HCT116 (cell line): ENCODE measurements at regions not wholly inside any gene's neighbourhood (a gene's known extent, or its start where the extent isn't known, plus 50 kb on each side); places are given as distances from the start of the nearest gene placed in this dataset.

Experiments used
- ATAC-seq: fragments of 200-7000 bp; cut with Tn5 transposase; 2 replicates; pipeline ENCODE4 v1.9.1; 2020; ENCODE audit warnings: mild to moderate bottlenecking, moderate library complexity
- BruUV-seq: library from RNA; stranded (reverse); fragments of 400-500 nt; replicated peaks from 2 replicates; lab custom pipeline; 2021; lab: Mats Ljungman, UMichigan
- CTCF ChIA-PET: fragments of 300-600 bp; sonication (Branson Sonifier 250); formaldehyde crosslinking; loops from one replicate; lab custom pipeline; 2021; ENCODE audit warnings: antibody characterized with exemption; lab: Charles Lee
- POLR2A ChIA-PET: fragments of 300-600, 350-600 bp; sonication (Branson Sonifier 250); formaldehyde crosslinking; loops from one replicate; lab custom pipeline; 2021; ENCODE audit warnings: antibody characterized with exemption; lab: Charles Lee
- RAD21 ChIA-PET, 2 experiments: fragments of 300-600 bp; sonication (Branson Sonifier 250); formaldehyde crosslinking; loops; one replicate each; lab custom pipeline; 2023; ENCODE audit warnings: low total read pairs in 2 of 2; ENCODE audit not compliant: uncharacterized antibody in 2 of 2, unreplicated experiment in 2 of 2, low non-redundant PET in 1 of 2; lab: Charles Lee
- DNase-seq: peaks from one replicate; pipeline ENCODE4 v3.0.0-alpha.2; 2010; ENCODE audit warnings: low read depth, low spot score
- H2AFZ ChIP-seq: fragments of 200-600 bp; shearing (Covaris generic), sonication (generic); 2 replicates; pipeline ENCODE4 v1.6.1; 2017; ENCODE audit warnings: low read depth, mixed run types, mixed read lengths, antibody characterized with exemption, low read length; ENCODE audit not compliant: poor library complexity, severe bottlenecking
- H3K27ac ChIP-seq: 2 replicates; pipeline ENCODE4 v1.5.1; 2012; ENCODE audit warnings: low read depth, low read length
- H3K27me3 ChIP-seq: fragments of 200-600 bp; sonication (generic); 2 replicates; pipeline ENCODE4 v1.6.1; 2016; ENCODE audit warnings: mixed run types, low read length, mixed read lengths; ENCODE audit not compliant: insufficient read depth
- H3K36me3 ChIP-seq, 2 experiments: fragments of 200-500 bp in 1 of 2; fragments of 200-600 bp in 1 of 2; sonication (Bioruptor generic) in 1 of 2; sonication (generic) in 1 of 2; 2 replicates each; pipeline versions ENCODE4 v1.5.1 to v1.6.1; 2014 to 2016; ENCODE audit warnings: low read length in 2 of 2, inconsistent platforms in 1 of 2, mixed read lengths in 1 of 2, mixed run types in 1 of 2; ENCODE audit not compliant: insufficient read depth in 2 of 2, control insufficient read depth in 1 of 2
- H3K4me1 ChIP-seq, 2 experiments: fragments of 200-600 bp in 1 of 2; sonication (generic) in 1 of 2; 2 replicates each; pipeline versions ENCODE4 v1.5.1 to v1.6.1; 2012 to 2017; ENCODE audit warnings: low read length in 2 of 2, inconsistent platforms in 1 of 2, mild to moderate bottlenecking in 1 of 2, mixed read lengths in 1 of 2, mixed run types in 1 of 2, moderate library complexity in 1 of 2; ENCODE audit not compliant: insufficient read depth in 2 of 2, control insufficient read depth in 1 of 2
- H3K4me2 ChIP-seq: fragments of 200-600 bp; sonication (generic); 2 replicates; pipeline ENCODE4 v1.6.1; 2017; ENCODE audit warnings: mixed run types, low read length, mixed read lengths
- H3K4me3 ChIP-seq, 2 experiments: fragments of 200-600 bp in 1 of 2; sonication (generic) in 1 of 2; replicated peaks in 1 of 2; 2 replicates each; pipeline ENCODE4 v1.5.1; 2011 to 2016; ENCODE audit warnings: low read length in 2 of 2, control low read depth in 1 of 2, low read depth in 1 of 2, mild to moderate bottlenecking in 1 of 2, mixed read lengths in 1 of 2, mixed run types in 1 of 2
- H3K79me2 ChIP-seq: fragments of 200-600 bp; sonication (generic); 2 replicates; pipeline ENCODE4 v1.6.1; 2017; ENCODE audit warnings: mild to moderate bottlenecking, mixed run types, low read length, moderate library complexity, mixed read lengths; ENCODE audit not compliant: insufficient read depth
- H3K9ac ChIP-seq: fragments of 200-600 bp; sonication (generic); 2 replicates; pipeline ENCODE4 v1.6.1; 2016; ENCODE audit warnings: low read length, mixed read lengths
- H3K9me2 ChIP-seq: fragments of 200-600 bp; sonication (generic), shearing (Covaris generic); 2 replicates; pipeline ENCODE4 v1.6.1; 2017; ENCODE audit warnings: mixed run types, mild to moderate bottlenecking, moderate library complexity; ENCODE audit not compliant: insufficient read depth
- H3K9me3 ChIP-seq, 2 experiments: fragments of 200-500 bp in 1 of 2; fragments of 200-600 bp in 1 of 2; sonication (Bioruptor generic) in 1 of 2; sonication (generic) in 1 of 2; 2 replicates each; pipeline ENCODE4 v1.6.1; 2014 to 2017; ENCODE audit warnings: low read length in 2 of 2, mixed read lengths in 2 of 2, inconsistent platforms in 1 of 2, low read depth in 1 of 2, mild to moderate bottlenecking in 1 of 2, mixed run types in 1 of 2, moderate library complexity in 1 of 2; ENCODE audit not compliant: control insufficient read depth in 1 of 2, insufficient read depth in 1 of 2
- H4K20me1 ChIP-seq: fragments of 200-600 bp; sonication (generic), shearing (Covaris generic); 2 replicates; pipeline ENCODE4 v1.6.1; 2017; ENCODE audit warnings: mixed run types, mild to moderate bottlenecking, moderate library complexity; ENCODE audit not compliant: insufficient read depth
- CBX3 ChIP-seq: IDR thresholded peaks from 2 replicates; pipeline ENCODE4 v1.6.1; 2012; ENCODE audit warnings: low read depth
- CEBPB ChIP-seq: IDR thresholded peaks from 2 replicates; pipeline ENCODE4 v1.6.1; 2012; ENCODE audit warnings: low read depth
- CTCF ChIP-seq, 3 experiments: fragments of 200-600 bp in 1 of 3; sonication (generic) in 1 of 3; IDR thresholded peaks in 2 of 3; conservative IDR thresholded peaks in 1 of 3; 2 replicates each; pipeline ENCODE4 v1.5.1; 2012 to 2017; ENCODE audit warnings: low read depth in 2 of 3, low read length in 2 of 3, antibody characterized with exemption in 1 of 3, borderline replicate concordance in 1 of 3, control low read depth in 1 of 3, mild to moderate bottlenecking in 1 of 3, mixed read lengths in 1 of 3, mixed run types in 1 of 3, moderate library complexity in 1 of 3; ENCODE audit not compliant: insufficient read depth in 1 of 3
- EGR1 ChIP-seq: IDR thresholded peaks from 2 replicates; pipeline ENCODE4 v1.6.1; 2012; ENCODE audit warnings: low read depth
- ELF1 ChIP-seq: IDR thresholded peaks from 2 replicates; pipeline ENCODE4 v1.6.1; 2012; ENCODE audit warnings: low read depth, borderline replicate concordance
- EZH2phosphoT487 ChIP-seq: fragments of 200-600 bp; IDR thresholded peaks from 2 replicates; pipeline ENCODE4 v1.6.1; 2018; ENCODE audit warnings: antibody characterized with exemption, borderline replicate concordance
- FOSL1 ChIP-seq: IDR thresholded peaks from 2 replicates; pipeline ENCODE4 v1.6.1; 2012; ENCODE audit warnings: low read depth
- JUND ChIP-seq: IDR thresholded peaks from 2 replicates; pipeline ENCODE4 v1.6.1; 2012
- POLR2AphosphoS5 ChIP-seq: IDR thresholded peaks from 2 replicates; pipeline ENCODE4 v1.6.1; 2011; ENCODE audit warnings: mild to moderate bottlenecking, low read depth, low read length, moderate library complexity
- RAD21 ChIP-seq: IDR thresholded peaks from 2 replicates; pipeline ENCODE4 v1.6.1; 2012; ENCODE audit warnings: low read depth, mild to moderate bottlenecking
- SIN3A ChIP-seq: IDR thresholded peaks from 2 replicates; pipeline ENCODE4 v1.6.1; 2012; ENCODE audit warnings: low read depth
- SRF ChIP-seq: IDR thresholded peaks from 2 replicates; pipeline ENCODE4 v1.6.1; 2012; ENCODE audit warnings: low read depth
- TCF7L2 ChIP-seq: IDR thresholded peaks from 2 replicates; pipeline ENCODE4 v1.7.0; 2011; ENCODE audit warnings: borderline replicate concordance, inconsistent platforms; ENCODE audit not compliant: insufficient read depth, insufficient read length; ENCODE audit errors: extremely low read depth
- ZFX ChIP-seq: fragments of 450-650 bp; IDR thresholded peaks from 2 replicates; pipeline ENCODE4 v1.6.1; 2017
- ZNF274 ChIP-seq: fragments of 200-500 bp; sonication (Bioruptor generic); IDR thresholded peaks from 2 replicates; pipeline ENCODE4 v1.6.1; 2014; ENCODE audit warnings: mild to moderate bottlenecking, low read depth, low read length, inconsistent platforms
- intact Hi-C: fragments of 100-400 bp; cut with micrococcal nuclease; formaldehyde crosslinking; loops from 2 replicates; pipeline ENCODE4 v1.10.0; 2022
- TF ChIP-seq, protein P1 (sequence below): IDR thresholded peaks from 2 replicates; pipeline ENCODE4 v1.6.1; 2012
- TF ChIP-seq, protein P2 (sequence below): IDR thresholded peaks from 2 replicates; pipeline ENCODE4 v1.6.1; 2011; ENCODE audit warnings: mild to moderate bottlenecking, low read length, moderate library complexity; ENCODE audit not compliant: insufficient replicate concordance; ENCODE audit errors: extremely low read depth

DNA sequence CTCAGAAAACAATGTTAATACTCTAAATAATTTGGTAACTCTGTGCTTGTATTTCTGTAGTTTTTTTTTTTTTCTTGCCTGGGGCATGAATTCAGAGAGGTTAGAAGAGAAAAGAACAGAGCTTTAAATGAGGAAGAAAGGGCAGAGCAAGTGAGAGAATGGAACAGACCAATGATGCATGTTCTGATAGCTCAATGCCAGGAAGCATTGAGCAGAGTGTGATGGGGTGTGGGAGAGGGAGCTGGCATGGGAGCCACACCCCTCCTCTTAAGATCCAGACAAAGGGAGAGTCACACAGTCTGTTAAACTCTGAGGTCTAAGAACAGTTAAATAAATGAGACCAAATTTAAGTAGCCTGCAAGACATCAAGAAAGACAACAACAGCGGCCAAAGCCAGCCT is 538.6 kb downstream of the TUSC7 start:
- CTCF ChIA-PET = no interaction called here
- H3K27ac ChIP-seq = no peak overlapping the region
- no peak overlapping the region for H3K9ac ChIP-seq
- no peak for TF ChIP-seq ELF1
- no peak for TF ChIP-seq POLR2AphosphoS5
- TF ChIP-seq RAD21 = no peak
- TF ChIP-seq TCF7L2 = no peak
- no peak for TF ChIP-seq FOSL1
- TF ChIP-seq ZFX = no peak
- TF ChIP-seq SIN3A = no peak
- TF ChIP-seq CEBPB = no peak
- no peak for TF ChIP-seq ZNF274
- no peak for TF ChIP-seq EZH2phosphoT487
- TF ChIP-seq EGR1 = no peak
- TF ChIP-seq, protein P1, sequence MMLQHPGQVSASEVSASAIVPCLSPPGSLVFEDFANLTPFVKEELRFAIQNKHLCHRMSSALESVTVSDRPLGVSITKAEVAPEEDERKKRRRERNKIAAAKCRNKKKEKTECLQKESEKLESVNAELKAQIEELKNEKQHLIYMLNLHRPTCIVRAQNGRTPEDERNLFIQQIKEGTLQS = no peak
- TF ChIP-seq CBX3 = no peak
- TF ChIP-seq, all 23 proteins: peak for 0
- Histone ChIP-seq H3K79me2 (no peaks in the 10 kb centered on the region), H3K36me3 (no peaks in the 10 kb centered on the region), H3K9me3 (no peaks in the 10 kb centered on the region), H3K4me1 (no peaks in the 10 kb centered on the region), H3K27me3 (no peaks in the 10 kb centered on the region), H4K20me1 (no peaks in the 10 kb centered on the region), H3K4me3 (no peak overlapping the region), H3K9me2 (no peaks in the 10 kb centered on the region), H2AFZ (no peak overlapping the region), H3K4me2 (no peak overlapping the region)
- no peak for ATAC-seq
- DNase-seq = no peak
- ChIA-PET POLR2A (no interaction called here), RAD21 (no interaction called here)
- intact Hi-C loops = no loop called here
- BruUV-seq = no TSS peak

GRCh38 chr3:117252208-117252607 is 542.6 kb downstream of the TUSC7 start:
- H3K9me2 ChIP-seq = no peaks in the 10 kb centered on the region
- H2AFZ ChIP-seq = no peak overlapping the region
- H3K4me1 ChIP-seq = no peaks in the 10 kb centered on the region
- DNase-seq (no peak), ATAC-seq (no peak)
- no peak overlapping the region for H3K4me2 ChIP-seq
- no peak overlapping the region for H3K4me3 ChIP-seq
- BruUV-seq = no TSS peak
- RAD21 ChIA-PET = no interaction called here
- no peaks in the 10 kb centered on the region for H4K20me1 ChIP-seq
- CTCF ChIA-PET = no interaction called here
- H3K9ac ChIP-seq = no peak overlapping the region
- H3K27me3 ChIP-seq = no peaks in the 10 kb centered on the region
- H3K9me3 ChIP-seq = 0 out of 4 replicates have a peak, but pooled peaks cover 0 to 3% of the 10 kb centered on the region in 2 experiments
- no peak overlapping the region for H3K27ac ChIP-seq
- H3K79me2 ChIP-seq = no peaks in the 10 kb centered on the region
- intact Hi-C loops = no loop called here
- TF ChIP-seq, protein P2, sequence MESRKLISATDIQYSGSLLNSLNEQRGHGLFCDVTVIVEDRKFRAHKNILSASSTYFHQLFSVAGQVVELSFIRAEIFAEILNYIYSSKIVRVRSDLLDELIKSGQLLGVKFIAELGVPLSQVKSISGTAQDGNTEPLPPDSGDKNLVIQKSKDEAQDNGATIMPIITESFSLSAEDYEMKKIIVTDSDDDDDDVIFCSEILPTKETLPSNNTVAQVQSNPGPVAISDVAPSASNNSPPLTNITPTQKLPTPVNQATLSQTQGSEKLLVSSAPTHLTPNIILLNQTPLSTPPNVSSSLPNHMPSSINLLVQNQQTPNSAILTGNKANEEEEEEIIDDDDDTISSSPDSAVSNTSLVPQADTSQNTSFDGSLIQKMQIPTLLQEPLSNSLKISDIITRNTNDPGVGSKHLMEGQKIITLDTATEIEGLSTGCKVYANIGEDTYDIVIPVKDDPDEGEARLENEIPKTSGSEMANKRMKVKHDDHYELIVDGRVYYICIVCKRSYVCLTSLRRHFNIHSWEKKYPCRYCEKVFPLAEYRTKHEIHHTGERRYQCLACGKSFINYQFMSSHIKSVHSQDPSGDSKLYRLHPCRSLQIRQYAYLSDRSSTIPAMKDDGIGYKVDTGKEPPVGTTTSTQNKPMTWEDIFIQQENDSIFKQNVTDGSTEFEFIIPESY = no peak
- TF ChIP-seq SIN3A = no peak
- TF ChIP-seq SRF = no peak
- no peak for TF ChIP-seq EZH2phosphoT487
- TF ChIP-seq CTCF (IDR thresholded peaks at IDR 0.05 in 2 of 3, conservative IDR thresholded peaks at IDR 0.05 in 1 of 3; ENCODE audit: borderline replicate concordance in 1 of 3, insufficient read depth in 1 of 3, low read depth in 2 of 3, low read length in 2 of 3) = no peak
- no peak for TF ChIP-seq JUND
- no peak for TF ChIP-seq RAD21
- TF ChIP-seq EGR1 = no peak
- H3K36me3 ChIP-seq = no peaks in the 10 kb centered on the region
- POLR2A ChIA-PET = no interaction called here
